ENCODE measurements at regions not wholly inside any gene's neighbourhood (a gene's known extent, or its start where the extent isn't known, plus 50 kb on each side); places are given as distances from the start of the nearest gene placed in this dataset.

DNA sequence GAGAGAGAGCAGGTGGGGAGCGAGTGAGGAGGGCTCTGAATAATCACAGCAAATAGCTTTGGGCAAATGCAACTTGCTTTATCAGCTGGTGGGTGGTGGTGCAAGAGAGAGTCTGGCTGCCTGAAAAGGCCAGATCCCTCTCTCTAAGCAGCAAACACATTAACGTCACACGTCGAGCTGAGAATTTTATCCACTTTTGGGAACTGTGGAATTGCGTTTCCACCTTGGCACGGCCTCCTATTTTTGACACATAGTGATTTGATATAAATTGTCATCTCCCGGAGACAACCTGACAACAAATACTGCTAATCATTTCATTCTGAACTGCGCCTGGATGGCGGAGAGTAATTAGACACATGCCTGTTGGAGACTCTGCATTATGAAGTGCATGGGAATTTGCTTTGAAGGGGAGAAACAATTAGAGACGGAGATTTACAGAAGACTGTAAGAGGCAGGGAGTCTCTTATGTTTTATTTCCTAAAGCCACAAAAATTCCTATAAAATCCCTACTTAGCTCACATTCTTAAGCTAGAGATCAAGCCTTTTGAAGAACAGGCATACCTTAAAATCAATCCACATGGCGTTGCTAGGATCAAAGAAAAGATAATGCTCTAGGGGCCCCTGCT is 634.1 kb downstream of the TDRD15 start:
- DNase-seq (ENCODE audit: insufficient read length, low spot score) (no peak), FAIRE-seq (no peak)
- TF ChIP-seq POLR2A (IDR thresholded peaks at IDR 0.05; ENCODE audit: low read depth, low read length) (no peak), TAF1 (IDR thresholded peaks at IDR 0.05; ENCODE audit: low read depth, low read length) (no peak), SPI1 (IDR thresholded peaks at IDR 0.05; ENCODE audit: low read depth, low read length) (no peak), POLR2AphosphoS5 (IDR thresholded peaks at IDR 0.05; ENCODE audit: low read depth, low read length) (no peak), PAX5 (IDR thresholded peaks at IDR 0.05; ENCODE audit: insufficient read depth, low read length, severe bottlenecking) (no peak)

DNA sequence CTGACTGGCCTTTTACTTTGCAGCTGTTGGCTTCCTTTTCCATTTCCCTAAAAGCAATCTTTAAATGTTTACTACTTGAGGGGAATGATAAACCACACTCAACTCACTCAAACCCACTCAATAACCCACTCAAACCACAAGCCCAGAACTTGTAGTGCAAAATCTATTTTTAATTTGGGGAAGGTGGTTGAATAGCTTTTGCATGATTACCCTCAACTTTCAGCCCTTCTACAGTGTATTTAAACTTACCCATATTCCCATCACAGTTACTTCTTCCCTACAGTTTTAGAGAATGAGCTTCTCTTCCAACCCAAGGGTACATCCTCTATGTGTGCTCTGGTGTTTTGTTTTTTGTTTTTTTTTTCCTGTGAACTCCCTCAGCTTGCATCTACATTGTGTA is 636.1 kb downstream of the TDRD15 start:
- FAIRE-seq, result no peak
- no peak for DNase-seq (ENCODE audit: insufficient read length, low spot score)

GRCh38 chr2:21761361-21761760 is 637.6 kb downstream of the TDRD15 start:
- TF ChIP-seq POLR2A (IDR thresholded peaks at IDR 0.05; ENCODE audit: low read depth, low read length), result no peak
- no peak for TF ChIP-seq TAF1 (IDR thresholded peaks at IDR 0.05; ENCODE audit: low read depth, low read length)
- no peak for TF ChIP-seq PAX5 (IDR thresholded peaks at IDR 0.05; ENCODE audit: insufficient read depth, low read length, severe bottlenecking)
- TF ChIP-seq POU2F2 (IDR thresholded peaks at IDR 0.05; ENCODE audit: low read depth, low read length), result no peak
- TF ChIP-seq SPI1 (IDR thresholded peaks at IDR 0.05; ENCODE audit: low read depth, low read length), result no peak
- no peak for TF ChIP-seq POLR2AphosphoS5 (IDR thresholded peaks at IDR 0.05; ENCODE audit: low read depth, low read length)
- FAIRE-seq, result no peak
- DNase-seq (ENCODE audit: insufficient read length, low spot score), result no peak

More for the DNA sequence above, 636.1 kb downstream of the TDRD15 start:
- TF ChIP-seq POLR2A (IDR thresholded peaks at IDR 0.05; ENCODE audit: low read depth, low read length) (no peak), POLR2AphosphoS5 (IDR thresholded peaks at IDR 0.05; ENCODE audit: low read depth, low read length) (no peak), TAF1 (IDR thresholded peaks at IDR 0.05; ENCODE audit: low read depth, low read length) (no peak)

GRCh38 chr2:21763501-21763900 is 639.7 kb downstream of the TDRD15 start:
- no peak for DNase-seq (ENCODE audit: insufficient read length, low spot score)
- TF ChIP-seq PAX5 (IDR thresholded peaks at IDR 0.05; ENCODE audit: insufficient read depth, low read length, severe bottlenecking) (no peak), SPI1 (IDR thresholded peaks at IDR 0.05; ENCODE audit: low read depth, low read length) (no peak), POLR2AphosphoS5 (IDR thresholded peaks at IDR 0.05; ENCODE audit: low read depth, low read length) (no peak), POU2F2 (IDR thresholded peaks at IDR 0.05; ENCODE audit: low read depth, low read length) (no peak)
- no peak for FAIRE-seq

- DNase-seq (ENCODE audit: insufficient read length, low spot score) (no peak), FAIRE-seq (no peak)
- TF ChIP-seq TAF1 (IDR thresholded peaks at IDR 0.05; ENCODE audit: low read depth, low read length) (no peak), POLR2AphosphoS5 (IDR thresholded peaks at IDR 0.05; ENCODE audit: low read depth, low read length) (no peak), PAX5 (IDR thresholded peaks at IDR 0.05; ENCODE audit: insufficient read depth, low read length, severe bottlenecking) (no peak), POLR2A (IDR thresholded peaks at IDR 0.05; ENCODE audit: low read depth, low read length) (no peak), POU2F2 (IDR thresholded peaks at IDR 0.05; ENCODE audit: low read depth, low read length) (no peak), SPI1 (IDR thresholded peaks at IDR 0.05; ENCODE audit: low read depth, low read length) (no peak)
These were observed 647.0 kb downstream of the TDRD15 start for GRCh38 chr2:21770787-21771186.

- TF ChIP-seq POLR2AphosphoS5 (IDR thresholded peaks at IDR 0.05; ENCODE audit: low read depth, low read length) (no peak), POU2F2 (IDR thresholded peaks at IDR 0.05; ENCODE audit: low read depth, low read length) (no peak), SPI1 (IDR thresholded peaks at IDR 0.05; ENCODE audit: low read depth, low read length) (no peak), TAF1 (IDR thresholded peaks at IDR 0.05; ENCODE audit: low read depth, low read length) (no peak), PAX5 (IDR thresholded peaks at IDR 0.05; ENCODE audit: insufficient read depth, low read length, severe bottlenecking) (no peak), POLR2A (IDR thresholded peaks at IDR 0.05; ENCODE audit: low read depth, low read length) (no peak)
- DNase-seq (ENCODE audit: insufficient read length, low spot score), result no peak
- no peak for FAIRE-seq
These were observed 648.9 kb downstream of the TDRD15 start for GRCh38 chr2:21772624-21773023.

- no peak for DNase-seq (ENCODE audit: insufficient read length, low spot score)
- TF ChIP-seq POU2F2 (IDR thresholded peaks at IDR 0.05; ENCODE audit: low read depth, low read length), result no peak
- no peak for TF ChIP-seq SPI1 (IDR thresholded peaks at IDR 0.05; ENCODE audit: low read depth, low read length)
- TF ChIP-seq PAX5 (IDR thresholded peaks at IDR 0.05; ENCODE audit: insufficient read depth, low read length, severe bottlenecking), result no peak
- no peak for TF ChIP-seq TAF1 (IDR thresholded peaks at IDR 0.05; ENCODE audit: low read depth, low read length)
- TF ChIP-seq POLR2A (IDR thresholded peaks at IDR 0.05; ENCODE audit: low read depth, low read length), result no peak
- no peak for TF ChIP-seq POLR2AphosphoS5 (IDR thresholded peaks at IDR 0.05; ENCODE audit: low read depth, low read length)
- FAIRE-seq, result no peak
These were observed 649.4 kb downstream of the TDRD15 start for GRCh38 chr2:21773168-21773567.

GRCh38 chr2:21774691-21775368 is 651.1 kb downstream of the TDRD15 start:
- DNase-seq (ENCODE audit: insufficient read length, low spot score), result no peak
- FAIRE-seq, result no peak
- TF ChIP-seq SPI1 (IDR thresholded peaks at IDR 0.05; ENCODE audit: low read depth, low read length) (no peak), POLR2AphosphoS5 (IDR thresholded peaks at IDR 0.05; ENCODE audit: low read depth, low read length) (no peak), PAX5 (IDR thresholded peaks at IDR 0.05; ENCODE audit: insufficient read depth, low read length, severe bottlenecking) (no peak), POLR2A (IDR thresholded peaks at IDR 0.05; ENCODE audit: low read depth, low read length) (no peak), POU2F2 (IDR thresholded peaks at IDR 0.05; ENCODE audit: low read depth, low read length) (no peak), TAF1 (IDR thresholded peaks at IDR 0.05; ENCODE audit: low read depth, low read length) (no peak)

DNA sequence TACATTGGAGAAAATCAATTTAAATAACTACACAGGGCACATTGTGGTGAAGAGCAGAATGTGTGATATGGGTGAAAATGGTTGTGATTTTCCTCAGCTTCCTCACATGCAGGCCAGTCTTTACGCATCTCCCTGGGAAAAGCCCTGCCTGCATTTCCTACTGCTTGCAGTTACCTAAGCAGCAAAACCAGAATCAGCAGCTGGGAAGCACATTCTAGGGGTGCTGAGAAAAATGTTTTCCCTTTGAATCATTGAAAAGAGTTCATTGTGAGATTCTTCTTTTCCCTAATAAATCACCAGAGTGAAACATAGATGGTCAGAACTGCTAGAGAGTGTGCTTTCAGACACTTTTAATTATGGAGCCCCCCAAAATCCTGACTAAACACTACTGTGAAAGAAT is 656.0 kb downstream of the TDRD15 start:
- DNase-seq (ENCODE audit: insufficient read length, low spot score) (no peak), FAIRE-seq (no peak)
- TF ChIP-seq SPI1 (IDR thresholded peaks at IDR 0.05; ENCODE audit: low read depth, low read length) (no peak), TAF1 (IDR thresholded peaks at IDR 0.05; ENCODE audit: low read depth, low read length) (no peak), PAX5 (IDR thresholded peaks at IDR 0.05; ENCODE audit: insufficient read depth, low read length, severe bottlenecking) (no peak)

GRCh38 chr2:21781962-21782361 is 658.2 kb downstream of the TDRD15 start:
- no peak for FAIRE-seq
- TF ChIP-seq POU2F2 (IDR thresholded peaks at IDR 0.05; ENCODE audit: low read depth, low read length) (no peak), POLR2A (IDR thresholded peaks at IDR 0.05; ENCODE audit: low read depth, low read length) (no peak), TAF1 (IDR thresholded peaks at IDR 0.05; ENCODE audit: low read depth, low read length) (no peak), SPI1 (IDR thresholded peaks at IDR 0.05; ENCODE audit: low read depth, low read length) (no peak), POLR2AphosphoS5 (IDR thresholded peaks at IDR 0.05; ENCODE audit: low read depth, low read length) (no peak), PAX5 (IDR thresholded peaks at IDR 0.05; ENCODE audit: insufficient read depth, low read length, severe bottlenecking) (no peak)
- DNase-seq (ENCODE audit: insufficient read length, low spot score), result no peak
